Hepatocyte (in vitro differentiated cells): ENCODE measurements at regions not wholly inside any gene's neighbourhood (a gene's known extent, or its start where the extent isn't known, plus 50 kb on each side); places are given as distances from the start of the nearest gene placed in this dataset.

Source experiments
- EZH2phosphoT487 ChIP-seq: fragments of 200-600 bp; sonication (generic); IDR thresholded peaks from one replicate; pipeline ENCODE4 v1.6.1; 2018; ENCODE audit warnings: antibody characterized with exemption, mild to moderate bottlenecking, low read depth, moderate library complexity; ENCODE audit not compliant: unreplicated experiment, severe bottlenecking
- TF ChIP-seq, protein P1 (sequence below): fragments of 200-600 bp; sonication (generic); IDR thresholded peaks from 2 replicates; pipeline ENCODE4 v1.5.1; 2016; ENCODE audit warnings: antibody characterized with exemption, mild to moderate bottlenecking; ENCODE audit not compliant: poor library complexity

DNA sequence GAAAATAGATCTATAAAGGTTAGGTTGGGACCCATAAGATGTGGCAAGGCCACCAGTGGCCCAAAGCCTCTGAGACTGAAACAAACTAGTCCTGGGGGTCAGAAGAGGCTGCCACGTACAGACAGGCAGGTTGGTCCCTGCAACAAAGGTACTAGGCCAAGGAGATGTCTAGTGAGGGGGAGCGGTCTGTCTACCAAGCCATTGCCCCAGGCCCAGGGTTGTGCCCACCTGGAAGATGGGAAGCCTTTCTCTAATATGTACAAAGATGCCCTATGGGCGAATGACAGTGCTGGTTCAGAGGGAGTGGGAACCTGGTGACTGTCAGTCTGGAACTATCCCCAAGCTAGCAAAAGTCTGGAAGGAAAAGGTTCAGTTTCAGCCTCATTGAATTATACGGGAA lies 233.2 kb downstream of the RBM19 start:
- TF ChIP-seq, protein P1, sequence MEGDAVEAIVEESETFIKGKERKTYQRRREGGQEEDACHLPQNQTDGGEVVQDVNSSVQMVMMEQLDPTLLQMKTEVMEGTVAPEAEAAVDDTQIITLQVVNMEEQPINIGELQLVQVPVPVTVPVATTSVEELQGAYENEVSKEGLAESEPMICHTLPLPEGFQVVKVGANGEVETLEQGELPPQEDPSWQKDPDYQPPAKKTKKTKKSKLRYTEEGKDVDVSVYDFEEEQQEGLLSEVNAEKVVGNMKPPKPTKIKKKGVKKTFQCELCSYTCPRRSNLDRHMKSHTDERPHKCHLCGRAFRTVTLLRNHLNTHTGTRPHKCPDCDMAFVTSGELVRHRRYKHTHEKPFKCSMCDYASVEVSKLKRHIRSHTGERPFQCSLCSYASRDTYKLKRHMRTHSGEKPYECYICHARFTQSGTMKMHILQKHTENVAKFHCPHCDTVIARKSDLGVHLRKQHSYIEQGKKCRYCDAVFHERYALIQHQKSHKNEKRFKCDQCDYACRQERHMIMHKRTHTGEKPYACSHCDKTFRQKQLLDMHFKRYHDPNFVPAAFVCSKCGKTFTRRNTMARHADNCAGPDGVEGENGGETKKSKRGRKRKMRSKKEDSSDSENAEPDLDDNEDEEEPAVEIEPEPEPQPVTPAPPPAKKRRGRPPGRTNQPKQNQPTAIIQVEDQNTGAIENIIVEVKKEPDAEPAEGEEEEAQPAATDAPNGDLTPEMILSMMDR: no peak
- TF ChIP-seq EZH2phosphoT487: no peak
